ENCODE measurements at regions not wholly inside any gene's neighbourhood (a gene's known extent, or its start where the extent isn't known, plus 50 kb on each side); places are given as distances from the start of the nearest gene placed in this dataset.

GRCh38 chr12:97924122-97924521 lies 461.5 kb downstream of the RMST start:
- no peak for DNase-seq (ENCODE audit: low read depth)

- DNase-seq (ENCODE audit: low read depth) = no peak
Observed at GRCh38 chr12:97927977-97928376, 465.4 kb downstream of the RMST start.

GRCh38 chr12:97936165-97936564 lies 473.6 kb downstream of the RMST start:
- no peak for DNase-seq (ENCODE audit: low read depth)

- no peak for DNase-seq (ENCODE audit: low read depth)
Observed at GRCh38 chr12:97938031-97938430, 475.4 kb downstream of the RMST start.

GRCh38 chr12:97939156-97939555 lies 476.6 kb downstream of the RMST start:
- no peak for DNase-seq (ENCODE audit: low read depth)

- DNase-seq (ENCODE audit: low read depth) = no peak
Observed at GRCh38 chr12:97940105-97940504, 477.5 kb downstream of the RMST start.

- peak; percentile 35 for DNase-seq (ENCODE audit: low read depth)
Observed at GRCh38 chr12:97940629-97941028, 478.0 kb downstream of the RMST start.

GRCh38 chr12:97941686-97942354 lies 479.2 kb downstream of the RMST start:
- DNase-seq (ENCODE audit: low read depth) = no peak

- peak; percentile 11 for DNase-seq (ENCODE audit: low read depth)
Observed at GRCh38 chr12:97943359-97943758, 480.8 kb downstream of the RMST start.

- no peak for DNase-seq (ENCODE audit: low read depth)
Observed at GRCh38 chr12:97944576-97944975, 482.0 kb downstream of the RMST start.

- no peak for DNase-seq (ENCODE audit: low read depth)
Observed at GRCh38 chr12:97946701-97947100, 484.1 kb downstream of the RMST start.

GRCh38 chr12:97948591-97948990 lies 486.0 kb downstream of the RMST start:
- DNase-seq (ENCODE audit: low read depth) = no peak

GRCh38 chr12:97951239-97951638 lies 488.6 kb downstream of the RMST start:
- no peak for DNase-seq (ENCODE audit: low read depth)

GRCh38 chr12:97951717-97952116 lies 489.1 kb downstream of the RMST start:
- no peak for DNase-seq (ENCODE audit: low read depth)

GRCh38 chr12:97957109-97957508 lies 494.5 kb downstream of the RMST start:
- no peak for DNase-seq (ENCODE audit: low read depth)

GRCh38 chr12:97960225-97960624 lies 497.6 kb downstream of the RMST start:
- no peak for DNase-seq (ENCODE audit: low read depth)

- DNase-seq (ENCODE audit: low read depth) = no peak
Observed at GRCh38 chr12:97960741-97961608, 498.4 kb downstream of the RMST start.

- DNase-seq (ENCODE audit: low read depth) = no peak
Observed at GRCh38 chr12:97967831-97968230, 505.2 kb downstream of the RMST start.

- DNase-seq (ENCODE audit: low read depth) = no peak
Observed at GRCh38 chr12:97968641-97969197, 506.1 kb downstream of the RMST start.

GRCh38 chr12:97977870-97978405 lies 515.3 kb downstream of the RMST start:
- no peak for DNase-seq (ENCODE audit: low read depth)

- DNase-seq (ENCODE audit: low read depth) = no peak
Observed at GRCh38 chr12:97982684-97983083, 520.1 kb downstream of the RMST start.

GRCh38 chr12:97983796-97984195 lies 521.2 kb downstream of the RMST start:
- no peak for DNase-seq (ENCODE audit: low read depth)

GRCh38 chr12:97984436-97984835 lies 521.8 kb downstream of the RMST start:
- no peak for DNase-seq (ENCODE audit: low read depth)

All from fibroblast of gingiva (primary cell).